GM12892 (cell line): ENCODE measurements at regions not wholly inside any gene's neighbourhood (a gene's known extent, or its start where the extent isn't known, plus 50 kb on each side); places are given as distances from the start of the nearest gene placed in this dataset.
"Not testable (repeated sequence)": the region's sequence is repeated elsewhere in the genome, so short reads cannot be mapped to it uniquely, and the experiment has no call there.

Experiments used
- POLR2A ChIP-seq: IDR thresholded peaks from 2 replicates; pipeline ENCODE4 v1.6.1; 2011; ENCODE audit warnings: low read depth, low read length, control low read depth
- POLR2AphosphoS5 ChIP-seq: IDR thresholded peaks from 2 replicates; pipeline ENCODE4 v1.6.1; 2011; ENCODE audit warnings: low read depth, low read length, control low read depth

DNA sequence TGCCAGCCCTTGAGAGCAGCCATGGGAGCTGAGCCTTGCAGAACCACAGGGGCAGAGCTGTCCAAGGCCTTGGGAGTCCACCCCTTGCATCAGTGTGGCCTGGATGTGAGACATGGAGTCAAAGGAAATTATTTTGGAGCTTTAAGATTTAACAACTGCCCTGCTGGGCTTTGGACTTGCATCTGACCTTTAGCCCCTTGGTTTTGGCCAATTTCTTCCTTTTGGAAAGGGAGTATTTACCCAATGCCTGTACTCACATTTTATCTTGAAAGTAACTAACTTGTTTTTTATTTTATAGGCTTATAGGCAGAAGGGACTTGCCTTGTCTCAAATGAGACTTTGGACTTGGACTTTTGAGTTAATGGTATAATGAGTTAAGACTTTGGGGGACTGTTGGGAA lies 92.7 kb downstream of the EHF start:
- not testable (repeated sequence) for TF ChIP-seq POLR2A, POLR2AphosphoS5
